ENCODE measurements at regions not wholly inside any gene's neighbourhood (a gene's known extent, or its start where the extent isn't known, plus 50 kb on each side); places are given as distances from the start of the nearest gene placed in this dataset.

- Histone ChIP-seq H3K79me2 (ENCODE audit: insufficient read depth, low read length) (no peaks in the 10 kb centered on the region), H3K9me3 (replicated peaks in 1 of 2; ENCODE audit: control insufficient read depth in 1 of 2, insufficient read depth in 1 of 2, low read length in 2 of 2) (no peaks in the 10 kb centered on the region), H3K4me3 (replicated peaks in 1 of 3; ENCODE audit: low read depth in 2 of 3, low read length in 3 of 3) (no peak overlapping the region), H4K20me1 (ENCODE audit: insufficient read depth, low read length) (no peaks in the 10 kb centered on the region), H3K27me3 (ENCODE audit: control insufficient read depth in 2 of 2, insufficient read depth in 2 of 2, low read length in 2 of 2) (no peaks in the 10 kb centered on the region), H3K4me2 (replicated peaks; ENCODE audit: extremely low read depth, low read length, poor library complexity, severe bottlenecking) (no peak overlapping the region), H3K27ac (ENCODE audit: low read depth in 1 of 2, low read length in 2 of 2) (no peak overlapping the region), H3K4me1 (ENCODE audit: control insufficient read depth in 1 of 2, insufficient read depth in 2 of 2, low read length in 2 of 2) (no peaks in the 10 kb centered on the region), H3K36me3 (replicated peaks in 1 of 2; ENCODE audit: control insufficient read depth in 1 of 2, insufficient read depth in 2 of 2, low read length in 2 of 2) (no peaks in the 10 kb centered on the region), H2AFZ (ENCODE audit: insufficient read depth, low read depth, low read length, poor library complexity, severe bottlenecking) (no peak overlapping the region), H3K9ac (ENCODE audit: insufficient read depth, low read length, poor library complexity, severe bottlenecking) (no peak overlapping the region)
- intact Hi-C loops (cut with micrococcal nuclease): no loop called here
- no peak for TF ChIP-seq CTCF (IDR thresholded peaks at IDR 0.05)
- no peak overlapping the region for H3K4me3 Mint-ChIP-seq
- H3K36me3 Mint-ChIP-seq: no peaks in the 10 kb centered on the region
- no peaks in the 10 kb centered on the region for H3K4me1 Mint-ChIP-seq
- no peaks in the 10 kb centered on the region for H3K27me3 Mint-ChIP-seq (ENCODE audit: low read depth in 3 of 3)
- H3K27ac Mint-ChIP-seq: no peak overlapping the region
- 79% methylated on average over 2 of the region's 3 CpGs for WGBS (ENCODE audit: insufficient coverage)
- peaks cover 0 to 7% (median 3%) of the 10 kb centered on the region in 7 donors for H3K9me3 Mint-ChIP-seq
- no peak for DNase-seq
Observed at GRCh38 chr1:34366875-34367624, 190.3 kb downstream of the C1orf94 start.

GRCh38 chr1:34367954-34368353, 191.2 kb downstream of the C1orf94 start:
- no peak overlapping the region for H2AFZ ChIP-seq (ENCODE audit: insufficient read depth, low read depth, low read length, poor library complexity, severe bottlenecking)
- no peaks in the 10 kb centered on the region for H3K27me3 ChIP-seq (ENCODE audit: control insufficient read depth in 2 of 2, insufficient read depth in 2 of 2, low read length in 2 of 2)
- TF ChIP-seq CTCF (IDR thresholded peaks at IDR 0.05): no peak
- no peaks in the 10 kb centered on the region for H3K9me3 ChIP-seq (replicated peaks in 1 of 2; ENCODE audit: control insufficient read depth in 1 of 2, insufficient read depth in 1 of 2, low read length in 2 of 2)
- H3K4me2 ChIP-seq (replicated peaks; ENCODE audit: extremely low read depth, low read length, poor library complexity, severe bottlenecking): no peak overlapping the region
- H3K4me3 ChIP-seq (replicated peaks in 1 of 3; ENCODE audit: low read depth in 2 of 3, low read length in 3 of 3): no peak overlapping the region
- no peak overlapping the region for H3K27ac ChIP-seq (ENCODE audit: low read depth in 1 of 2, low read length in 2 of 2)
- no peaks in the 10 kb centered on the region for H3K27me3 Mint-ChIP-seq (ENCODE audit: low read depth in 3 of 3)
- no peaks in the 10 kb centered on the region for H3K79me2 ChIP-seq (ENCODE audit: insufficient read depth, low read length)
- no peak overlapping the region for H3K27ac Mint-ChIP-seq
- H3K4me3 Mint-ChIP-seq: no peak overlapping the region
- H3K4me1 ChIP-seq (ENCODE audit: control insufficient read depth in 1 of 2, insufficient read depth in 2 of 2, low read length in 2 of 2): no peaks in the 10 kb centered on the region
- H3K9me3 Mint-ChIP-seq: peaks cover 0 to 7% (median 2%) of the 10 kb centered on the region in 7 donors
- 73% methylated on average over 5 of the region's 6 CpGs for WGBS (ENCODE audit: insufficient coverage)
- no peaks in the 10 kb centered on the region for H3K4me1 Mint-ChIP-seq
- no peaks in the 10 kb centered on the region for H3K36me3 ChIP-seq (replicated peaks in 1 of 2; ENCODE audit: control insufficient read depth in 1 of 2, insufficient read depth in 2 of 2, low read length in 2 of 2)
- no peak overlapping the region for H3K9ac ChIP-seq (ENCODE audit: insufficient read depth, low read length, poor library complexity, severe bottlenecking)
- no peak for DNase-seq
- intact Hi-C loops (cut with micrococcal nuclease): no loop called here
- H4K20me1 ChIP-seq (ENCODE audit: insufficient read depth, low read length): no peaks in the 10 kb centered on the region
- no peaks in the 10 kb centered on the region for H3K36me3 Mint-ChIP-seq
